ENCODE measurements at regions not wholly inside any gene's neighbourhood (a gene's known extent, or its start where the extent isn't known, plus 50 kb on each side); places are given as distances from the start of the nearest gene placed in this dataset.

GRCh38 chr9:129323376-129323998, 145.4 kb upstream of the IER5L start:
- no peak for TF ChIP-seq CTCF (IDR thresholded peaks at IDR 0.05)
- no peak for DNase-seq

GRCh38 chr9:129322641-129323375, 144.7 kb upstream of the IER5L start:
- Histone ChIP-seq H3K9me3 (ENCODE audit: control insufficient read depth, insufficient read depth, low read length) (no peaks in the 10 kb centered on the region), H3K4me1 (ENCODE audit: control insufficient read depth, insufficient read depth, low read length) (peaks cover 21% of the 10 kb centered on the region), H3K27ac (ENCODE audit: low read length) (no peak overlapping the region), H3K27me3 (ENCODE audit: control insufficient read depth, insufficient read depth, low read length) (no peaks in the 10 kb centered on the region), H3K4me3 (ENCODE audit: low read length) (no peak overlapping the region), H3K36me3 (ENCODE audit: control insufficient read depth, insufficient read depth, low read length) (no peaks in the 10 kb centered on the region)
- intact Hi-C loops (cut with micrococcal nuclease), result no loop called here
- DNase-seq (no peak), ATAC-seq (no peak)
- Mint-ChIP-seq H3K27me3 (ENCODE audit: low read depth in 2 of 2) (peaks cover 0 to 5% of the 10 kb centered on the region in 2 donors), H3K36me3 (no peaks in the 10 kb centered on the region), H3K4me3 (no peak overlapping the region), H3K4me1 (peaks cover 10 to 11% of the 10 kb centered on the region in 2 donors), H3K27ac (no peak overlapping the region), H3K9me3 (no peaks in the 10 kb centered on the region)
- no peak for TF ChIP-seq CTCF (IDR thresholded peaks at IDR 0.05)
- WGBS (ENCODE audit: insufficient coverage), result 94% methylated on average over 17 of the region's 17 CpGs

More at GRCh38 chr9:129323376-129323998, 145.4 kb upstream of the IER5L start:
- no peaks in the 10 kb centered on the region for H3K9me3 Mint-ChIP-seq
- intact Hi-C loops (cut with micrococcal nuclease), result no loop called here
- H3K27me3 Mint-ChIP-seq (ENCODE audit: low read depth in 2 of 2), result peaks cover 0 to 5% of the 10 kb centered on the region in 2 donors
- Histone ChIP-seq H3K27me3 (ENCODE audit: control insufficient read depth, insufficient read depth, low read length) (no peaks in the 10 kb centered on the region), H3K4me3 (ENCODE audit: low read length) (no peak overlapping the region), H3K27ac (ENCODE audit: low read length) (no peak overlapping the region), H3K4me1 (ENCODE audit: control insufficient read depth, insufficient read depth, low read length) (peaks cover 21% of the 10 kb centered on the region), H3K36me3 (ENCODE audit: control insufficient read depth, insufficient read depth, low read length) (no peaks in the 10 kb centered on the region), H3K9me3 (ENCODE audit: control insufficient read depth, insufficient read depth, low read length) (no peaks in the 10 kb centered on the region)
- no peak overlapping the region for H3K27ac Mint-ChIP-seq
- H3K4me1 Mint-ChIP-seq, result peaks cover 10 to 15% of the 10 kb centered on the region in 2 donors
- 70% methylated on average over 6 of the region's 6 CpGs for WGBS (ENCODE audit: insufficient coverage)
- no peak for ATAC-seq
- H3K36me3 Mint-ChIP-seq, result no peaks in the 10 kb centered on the region
- H3K4me3 Mint-ChIP-seq, result no peak overlapping the region

- H3K27me3 Mint-ChIP-seq (ENCODE audit: low read depth in 2 of 2), result peaks cover 0 to 6% of the 10 kb centered on the region in 2 donors
- no peak overlapping the region for H3K27ac ChIP-seq (ENCODE audit: low read length)
- no peaks in the 10 kb centered on the region for H3K9me3 ChIP-seq (ENCODE audit: control insufficient read depth, insufficient read depth, low read length)
- peaks cover 21% of the 10 kb centered on the region for H3K4me1 ChIP-seq (ENCODE audit: control insufficient read depth, insufficient read depth, low read length)
- no peaks in the 10 kb centered on the region for H3K36me3 Mint-ChIP-seq
- peak overlapping the region; percentile 37 for H3K4me3 Mint-ChIP-seq
- TF ChIP-seq CTCF (IDR thresholded peaks at IDR 0.05), result no peak
- H3K4me3 ChIP-seq (ENCODE audit: low read length), result no peak overlapping the region
- no peaks in the 10 kb centered on the region for H3K27me3 ChIP-seq (ENCODE audit: control insufficient read depth, insufficient read depth, low read length)
- intact Hi-C loops (cut with micrococcal nuclease), result no loop called here
- ATAC-seq, result no peak
- H3K27ac Mint-ChIP-seq, result no peak overlapping the region
- H3K9me3 Mint-ChIP-seq, result no peaks in the 10 kb centered on the region
- no peaks in the 10 kb centered on the region for H3K36me3 ChIP-seq (ENCODE audit: control insufficient read depth, insufficient read depth, low read length)
- no peak for DNase-seq
- peaks cover 10 to 11% of the 10 kb centered on the region in 2 donors for H3K4me1 Mint-ChIP-seq
- 93% methylated on average over 7 of the region's 7 CpGs for WGBS (ENCODE audit: insufficient coverage)
These were observed 144.1 kb upstream of the IER5L start for GRCh38 chr9:129322022-129322621.

Data from natural killer cell (primary cell).